Tibial nerve (tissue), 4 donors: ENCODE measurements at regions not wholly inside any gene's neighbourhood (a gene's known extent, or its start where the extent isn't known, plus 50 kb on each side); places are given as distances from the start of the nearest gene placed in this dataset.

Experiments
- DNase-seq, 2 donors: peaks; one replicate each; pipeline ENCODE4 v3.0.0-alpha.2; 2019; ENCODE audit warnings: low spot score in 2 of 2
- H3K27ac ChIP-seq, 4 donors: fragments of 200-600 bp; sonication (generic) in 3 of 4; one replicate each; pipeline ENCODE4 v1.5.1; 2017 to 2019; ENCODE audit warnings: mild to moderate bottlenecking in 1 of 4
- H3K27me3 ChIP-seq, 2 donors: fragments of 200-600 bp; sonication (generic) in 1 of 2; one replicate each; pipeline versions ENCODE4 v1.5.1 to v1.6.0; 2017 to 2019
- H3K36me3 ChIP-seq, 3 donors: fragments of 200-600 bp; sonication (generic); one replicate each; pipeline ENCODE4 v1.5.1; 2018 to 2019
- H3K4me1 ChIP-seq, 4 donors: fragments of 200-600 bp; sonication (generic) in 3 of 4; one replicate each; pipeline ENCODE4 v1.5.1; 2017 to 2019
- H3K4me3 ChIP-seq, 4 donors: fragments of 200-600 bp; sonication (generic) in 3 of 4; one replicate each; pipeline ENCODE4 v1.5.1; 2017 to 2019; ENCODE audit warnings: mild to moderate bottlenecking in 1 of 4, moderate library complexity in 1 of 4
- H3K9me3 ChIP-seq, 4 donors: fragments of 200-600 bp; sonication (generic) in 3 of 4; one replicate each; pipeline ENCODE4 v1.5.1; 2017 to 2019
- CTCF ChIP-seq, 5 experiments: fragments of 200-600 bp in 3 of 5; fragments of 450-650 bp in 2 of 5; sonication (generic) in 3 of 5; IDR thresholded peaks; one replicate each; pipeline ENCODE4 v1.5.1; 2016 to 2019; ENCODE audit warnings: antibody characterized with exemption in 5 of 5, mild to moderate bottlenecking in 3 of 5, moderate library complexity in 2 of 5
- EP300 ChIP-seq, 2 donors: sonication (generic); formaldehyde crosslinking; IDR thresholded peaks; one replicate each; pipeline ENCODE4 v1.6.1; 2017; ENCODE audit warnings: antibody characterized with exemption in 2 of 2, mild to moderate bottlenecking in 1 of 2
- POLR2A ChIP-seq, 2 donors: fragments of 450-650 bp; IDR thresholded peaks; one replicate each; pipeline ENCODE4 v1.6.1; 2017; ENCODE audit warnings: antibody characterized with exemption in 2 of 2, mild to moderate bottlenecking in 2 of 2, moderate library complexity in 2 of 2
- WGBS, 2 donors: methylation state at CpG; one replicate each; pipeline ENCODE4 v1.1.5; 2018; 5-methylcytosine and 5-hydroxymethylcytosine counted together

DNA sequence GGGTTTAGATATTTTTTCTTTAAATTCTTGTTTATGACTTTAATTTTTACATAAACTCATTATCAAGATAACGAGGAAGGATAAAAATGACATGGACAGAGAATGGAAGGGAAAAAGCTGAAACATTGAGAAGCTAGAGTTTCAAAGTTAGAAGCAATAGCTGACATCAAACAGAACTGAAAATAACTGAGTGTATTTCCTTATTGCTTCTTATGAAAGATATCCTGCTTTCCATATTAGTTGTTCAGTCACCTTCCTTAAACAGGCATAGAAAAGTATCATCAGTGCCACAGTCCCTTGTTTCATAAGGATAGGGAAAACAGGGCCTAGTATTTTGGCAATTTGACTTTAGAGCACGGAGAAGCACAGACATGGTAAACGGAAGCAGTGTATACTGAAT is 460.5 kb upstream of the GHITM start:
- DNase-seq: no peak
- Histone ChIP-seq H3K9me3 (no peaks in the 10 kb centered on the region), H3K36me3 (no peaks in the 10 kb centered on the region), H3K4me3 (no peak overlapping the region), H3K27ac (no peak overlapping the region), H3K27me3 (no peaks in the 10 kb centered on the region), H3K4me1 (no peaks in the 10 kb centered on the region)
- 82% methylated on average over 3 of the region's 3 CpGs for WGBS, 2 donors
- TF ChIP-seq CTCF (IDR thresholded peaks at IDR 0.05) (no peak), EP300 (IDR thresholded peaks at IDR 0.05) (no peak), POLR2A (IDR thresholded peaks at IDR 0.05) (no peak)

DNA sequence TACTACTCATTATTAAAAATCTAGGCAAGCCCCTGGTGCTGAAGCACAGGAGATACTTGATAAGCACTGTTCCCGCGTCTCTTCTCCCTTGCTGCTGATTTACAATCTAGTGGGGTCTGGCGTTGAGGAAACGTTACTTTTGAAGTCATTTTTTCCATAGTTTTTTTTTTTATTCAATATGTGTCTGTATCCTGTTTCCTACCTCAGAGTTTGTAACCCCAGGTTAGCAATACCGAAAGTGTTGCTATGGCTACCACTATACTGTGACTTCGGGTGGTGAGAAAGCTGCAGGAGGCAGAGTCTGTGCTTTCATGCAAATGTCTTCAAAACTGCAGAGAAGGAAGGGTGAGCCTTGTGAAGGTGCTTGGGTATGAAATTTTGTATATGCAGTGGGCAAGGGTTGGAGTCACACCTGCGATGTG is 458.8 kb upstream of the GHITM start:
- no peaks in the 10 kb centered on the region for H3K36me3 ChIP-seq

DNA sequence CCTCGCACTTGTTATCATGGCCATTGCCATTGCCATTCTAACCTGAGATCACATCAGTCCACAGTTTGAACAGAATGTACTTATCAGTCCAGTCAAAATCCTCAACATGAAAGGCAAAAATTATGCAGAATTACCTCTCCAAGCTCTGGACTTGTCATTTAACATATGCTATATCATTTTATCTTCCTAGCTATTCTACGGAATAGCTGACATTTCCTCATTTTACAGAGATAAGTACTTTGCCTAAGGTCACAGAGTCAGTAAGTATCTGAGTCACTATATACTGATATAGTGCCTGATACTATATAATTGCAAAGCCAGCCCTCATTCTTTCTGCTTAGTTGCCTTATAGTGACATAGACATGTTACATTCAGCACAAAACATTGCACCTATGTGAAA is 456.9 kb upstream of the GHITM start:
- Histone ChIP-seq H3K9me3 (no peaks in the 10 kb centered on the region), H3K27ac (no peak overlapping the region), H3K4me3 (no peak overlapping the region), H3K36me3 (no peaks in the 10 kb centered on the region), H3K4me1 (no peaks in the 10 kb centered on the region), H3K27me3 (no peaks in the 10 kb centered on the region)
- no peak for DNase-seq
- WGBS, 2 donors: 90 to 93% methylated on average over 2 of the region's 2 CpGs
- TF ChIP-seq EP300 (IDR thresholded peaks at IDR 0.05): no peak
- TF ChIP-seq CTCF (IDR thresholded peaks at IDR 0.05): no peak
- no peak for TF ChIP-seq POLR2A (IDR thresholded peaks at IDR 0.05)

More for the DNA sequence above, 458.8 kb upstream of the GHITM start:
- H3K27ac ChIP-seq: no peak overlapping the region
- no peak for TF ChIP-seq POLR2A (IDR thresholded peaks at IDR 0.05)
- TF ChIP-seq EP300 (IDR thresholded peaks at IDR 0.05): no peak
- no peak for TF ChIP-seq CTCF (IDR thresholded peaks at IDR 0.05)
- no peak overlapping the region for H3K4me3 ChIP-seq
- H3K4me1 ChIP-seq: no peaks in the 10 kb centered on the region
- no peaks in the 10 kb centered on the region for H3K27me3 ChIP-seq
- WGBS, 2 donors: 69% methylated on average over 7 of the region's 7 CpGs
- no peak for DNase-seq
- H3K9me3 ChIP-seq: no peaks in the 10 kb centered on the region

DNA sequence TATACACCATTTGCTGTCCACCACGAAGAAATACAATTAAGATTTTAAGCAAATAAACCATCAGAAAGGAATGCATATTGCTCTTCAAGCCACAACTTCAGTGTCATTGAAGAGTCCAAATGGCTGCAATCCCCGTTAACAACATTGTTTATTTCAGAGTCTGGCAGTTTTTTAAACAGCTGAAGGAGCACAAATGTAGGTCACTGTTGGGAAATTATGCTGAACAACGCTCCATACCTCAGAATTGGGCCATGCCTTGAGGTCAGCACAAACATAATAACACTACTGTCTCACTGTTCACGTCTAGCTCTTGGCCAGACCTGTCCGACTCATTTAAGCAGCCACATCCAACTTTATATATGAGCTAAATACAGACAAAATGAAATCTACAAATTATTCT is 453.9 kb upstream of the GHITM start:
- Histone ChIP-seq H3K4me3 (no peak overlapping the region), H3K27me3 (no peaks in the 10 kb centered on the region), H3K9me3 (no peaks in the 10 kb centered on the region), H3K36me3 (no peaks in the 10 kb centered on the region), H3K27ac (no peak overlapping the region), H3K4me1 (no peaks in the 10 kb centered on the region)
- WGBS, 2 donors: 47 to 58% methylated on average over 5 of the region's 5 CpGs
- TF ChIP-seq POLR2A (IDR thresholded peaks at IDR 0.05) (no peak), EP300 (IDR thresholded peaks at IDR 0.05) (no peak), CTCF (IDR thresholded peaks at IDR 0.05) (no peak)
- no peak for DNase-seq

- Histone ChIP-seq H3K4me1 (no peaks in the 10 kb centered on the region), H3K36me3 (no peaks in the 10 kb centered on the region), H3K4me3 (no peak overlapping the region), H3K27ac (no peak overlapping the region), H3K27me3 (no peaks in the 10 kb centered on the region), H3K9me3 (no peaks in the 10 kb centered on the region)
- 64 to 65% methylated on average over 2 of the region's 2 CpGs for WGBS, 2 donors
- DNase-seq: no peak
- no peak for TF ChIP-seq CTCF (IDR thresholded peaks at IDR 0.05)
- TF ChIP-seq POLR2A (IDR thresholded peaks at IDR 0.05): no peak
- TF ChIP-seq EP300 (IDR thresholded peaks at IDR 0.05): no peak
Measured at GRCh38 chr10:83691791-83692596, 447.3 kb upstream of the GHITM start.
